Osteocyte (in vitro differentiated cells): ENCODE measurements at regions not wholly inside any gene's neighbourhood (a gene's known extent, or its start where the extent isn't known, plus 50 kb on each side); places are given as distances from the start of the nearest gene placed in this dataset.

Experiments used
- DNase-seq: peaks from one replicate; pipeline ENCODE4 v3.0.0; 2021; ENCODE audit warnings: mixed read lengths; ENCODE audit not compliant: unreplicated experiment; ENCODE audit errors: extremely low spot score
- H3K27ac Mint-ChIP-seq: one replicate; pipeline ENCODE4 v1.8.0; 2021; ENCODE audit warnings: mild to moderate bottlenecking, mixed read lengths; ENCODE audit not compliant: unreplicated experiment
- H3K27me3 Mint-ChIP-seq: one replicate; pipeline ENCODE4 v1.8.0; 2021; ENCODE audit warnings: mixed read lengths; ENCODE audit not compliant: unreplicated experiment
- H3K36me3 Mint-ChIP-seq: one replicate; pipeline ENCODE4 v1.8.0; 2021; ENCODE audit warnings: mixed read lengths; ENCODE audit not compliant: unreplicated experiment
- H3K4me1 Mint-ChIP-seq: one replicate; pipeline ENCODE4 v1.8.0; 2021; ENCODE audit warnings: mixed read lengths; ENCODE audit not compliant: unreplicated experiment
- H3K4me3 Mint-ChIP-seq: one replicate; pipeline ENCODE4 v1.8.0; 2021; ENCODE audit warnings: mild to moderate bottlenecking, moderate library complexity, mixed read lengths; ENCODE audit not compliant: unreplicated experiment
- H3K9me3 Mint-ChIP-seq: one replicate; pipeline ENCODE4 v1.8.0; 2021; ENCODE audit warnings: mixed read lengths; ENCODE audit not compliant: unreplicated experiment
- CTCF ChIP-seq: fragments of 200-600 bp; sonication (generic); IDR thresholded peaks from 2 replicates; pipeline ENCODE4 v1.5.0; 2021; ENCODE audit warnings: antibody characterized with exemption, mild to moderate bottlenecking, moderate library complexity

DNA sequence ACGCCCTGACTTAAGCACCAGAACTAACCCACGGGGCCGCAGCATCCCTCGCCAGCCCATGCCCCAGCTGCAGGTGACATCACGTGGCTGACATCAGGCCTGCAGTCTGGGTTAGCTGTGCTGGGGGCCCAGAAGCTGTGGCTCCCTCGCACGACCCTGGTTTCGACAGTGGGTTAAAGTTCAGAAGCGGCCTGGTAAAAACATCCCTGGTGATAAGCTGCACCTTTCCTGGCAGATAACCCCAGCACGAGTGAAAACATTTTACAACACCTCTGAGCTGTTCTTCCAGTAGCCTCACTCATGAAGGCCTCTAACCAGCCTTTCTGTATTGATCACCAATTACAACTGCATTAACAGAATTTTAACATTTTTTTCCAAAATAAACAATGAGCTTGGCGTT, 136.4 kb upstream of the RREB1 start:
- no peak for TF ChIP-seq CTCF
- Mint-ChIP-seq H3K27ac (no peak overlapping the region), H3K9me3 (no peaks in the 10 kb centered on the region), H3K36me3 (no peaks in the 10 kb centered on the region), H3K4me3 (no peak overlapping the region), H3K27me3 (no peaks in the 10 kb centered on the region), H3K4me1 (no peaks in the 10 kb centered on the region)
- no peak for DNase-seq

DNA sequence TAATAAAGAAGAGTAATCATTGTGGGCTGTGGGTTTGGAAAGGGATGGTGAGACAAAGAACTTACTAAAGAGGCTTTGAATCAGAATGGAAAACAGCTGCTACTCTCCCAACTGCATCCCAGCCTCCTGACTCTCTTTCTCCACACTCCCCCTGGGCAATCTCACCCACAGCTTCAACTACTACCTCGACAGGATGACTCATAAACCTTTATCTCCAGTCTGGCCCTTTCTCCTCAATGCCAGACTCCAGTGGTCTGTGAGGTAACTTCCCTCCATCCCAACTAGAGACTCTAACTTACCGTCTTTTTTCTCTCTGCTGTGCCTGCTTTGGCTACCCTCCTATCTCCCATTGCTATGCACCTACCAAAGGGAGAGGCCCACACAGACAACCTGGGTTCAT, 135.3 kb upstream of the RREB1 start:
- Mint-ChIP-seq H3K36me3 (no peaks in the 10 kb centered on the region), H3K9me3 (no peaks in the 10 kb centered on the region), H3K27ac (no peak overlapping the region), H3K4me3 (no peak overlapping the region), H3K27me3 (no peaks in the 10 kb centered on the region), H3K4me1 (no peaks in the 10 kb centered on the region)
- no peak for DNase-seq
- TF ChIP-seq CTCF = no peak

GRCh38 chr6:6973721-6974120, 134.0 kb upstream of the RREB1 start:
- DNase-seq = no peak
- Mint-ChIP-seq H3K9me3 (no peaks in the 10 kb centered on the region), H3K4me1 (no peaks in the 10 kb centered on the region), H3K27ac (no peak overlapping the region), H3K27me3 (no peaks in the 10 kb centered on the region), H3K4me3 (no peak overlapping the region), H3K36me3 (no peaks in the 10 kb centered on the region)
- no peak for TF ChIP-seq CTCF

DNA sequence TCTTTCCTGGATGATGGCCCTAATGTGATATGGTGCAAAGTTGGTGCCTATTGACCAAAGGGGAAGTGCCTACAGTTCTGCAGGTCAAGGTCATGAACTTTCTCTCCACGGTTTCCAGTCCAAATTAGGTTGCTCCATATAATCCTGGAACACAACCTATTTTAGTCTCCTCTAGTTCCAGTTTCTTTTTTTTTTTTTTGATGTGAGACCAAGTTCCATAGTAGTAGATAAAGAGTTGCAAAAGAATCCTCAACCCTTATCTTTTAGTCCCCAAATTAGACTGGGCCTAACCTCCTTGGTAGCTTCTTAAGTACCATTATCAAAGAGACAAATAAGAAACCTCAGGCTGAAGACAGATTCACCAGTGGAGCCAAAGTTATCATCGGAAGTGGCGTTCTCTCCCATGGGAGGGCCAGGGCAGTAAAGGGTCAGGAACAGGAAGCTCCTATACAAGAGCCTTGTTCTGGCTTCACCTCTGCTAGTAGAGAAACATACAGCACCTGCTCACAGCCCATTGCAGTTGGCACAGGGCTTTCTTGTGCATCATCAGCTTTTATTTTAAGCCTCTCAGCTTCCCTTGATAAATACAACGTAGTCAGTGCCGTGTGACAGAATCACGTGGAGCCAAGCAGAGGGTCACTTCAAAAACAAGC, 132.2 kb upstream of the RREB1 start:
- Mint-ChIP-seq H3K36me3 (no peaks in the 10 kb centered on the region), H3K27me3 (no peaks in the 10 kb centered on the region), H3K4me3 (no peak overlapping the region), H3K9me3 (no peaks in the 10 kb centered on the region), H3K27ac (no peak overlapping the region), H3K4me1 (no peaks in the 10 kb centered on the region)
- no peak for DNase-seq
- TF ChIP-seq CTCF = no peak

DNA sequence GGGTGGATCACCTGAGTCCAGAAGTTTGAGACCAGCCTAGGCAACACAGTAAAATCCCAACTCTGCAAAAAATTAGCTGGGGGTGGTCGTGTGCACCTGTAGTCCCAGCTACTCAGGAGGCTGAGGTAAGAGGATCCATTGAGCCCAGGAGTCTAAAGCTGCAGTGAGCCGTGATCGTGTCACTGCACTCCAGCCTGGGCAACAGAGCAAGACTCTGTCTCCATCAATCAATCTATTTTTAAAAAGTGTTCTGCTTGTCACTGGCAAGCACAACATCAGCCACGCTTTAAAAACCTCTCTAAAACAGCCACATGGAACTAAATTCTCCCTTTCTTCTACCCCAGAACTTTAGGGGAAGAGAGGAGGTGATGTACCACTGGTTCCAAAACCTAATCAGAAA, 131.6 kb upstream of the RREB1 start:
- Mint-ChIP-seq H3K9me3 (no peaks in the 10 kb centered on the region), H3K36me3 (no peaks in the 10 kb centered on the region), H3K4me1 (no peaks in the 10 kb centered on the region), H3K27ac (no peak overlapping the region), H3K4me3 (no peak overlapping the region), H3K27me3 (no peaks in the 10 kb centered on the region)
- no peak for TF ChIP-seq CTCF
- no peak for DNase-seq
